SU-DHL-6 (cell line): ENCODE measurements at regions not wholly inside any gene's neighbourhood (a gene's known extent, or its start where the extent isn't known, plus 50 kb on each side); places are given as distances from the start of the nearest gene placed in this dataset.

Experiments
- EZH2phosphoT487 ChIP-seq: fragments of 200-600 bp; sonication (generic), shearing (Covaris generic); conservative IDR thresholded peaks from 2 replicates; pipeline ENCODE4 v1.6.1; 2018; ENCODE audit warnings: mild to moderate bottlenecking, antibody characterized with exemption, low read length, moderate library complexity, mixed read lengths
- TF ChIP-seq, protein P1 (sequence below): fragments of 200-600 bp; sonication (generic); IDR thresholded peaks from one replicate; pipeline ENCODE4 v1.5.1; 2017; ENCODE audit warnings: antibody characterized with exemption, mild to moderate bottlenecking, low read length, moderate library complexity; ENCODE audit not compliant: insufficient read depth, poor library complexity, severe bottlenecking

DNA sequence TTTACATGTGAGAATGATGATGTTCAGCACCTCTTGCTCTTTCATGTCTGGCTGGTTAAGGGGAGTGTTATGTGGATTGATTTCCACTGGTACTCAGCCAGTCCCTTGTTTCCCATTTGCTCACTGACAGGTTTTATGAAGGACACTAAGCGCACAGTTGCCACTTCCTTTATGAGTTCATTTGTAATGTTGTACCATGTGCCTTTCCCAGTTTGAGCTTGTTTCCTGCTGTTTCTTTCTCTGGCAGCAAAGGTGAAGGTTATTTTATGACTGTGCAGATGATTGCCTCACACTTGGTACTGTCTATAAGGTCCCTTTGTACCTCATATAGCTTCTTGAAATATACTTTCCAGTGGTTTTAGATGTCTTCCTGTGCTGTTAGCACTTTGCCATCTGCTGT lies 1700.5 kb upstream of the TMEFF2 start:
- TF ChIP-seq, protein P1, sequence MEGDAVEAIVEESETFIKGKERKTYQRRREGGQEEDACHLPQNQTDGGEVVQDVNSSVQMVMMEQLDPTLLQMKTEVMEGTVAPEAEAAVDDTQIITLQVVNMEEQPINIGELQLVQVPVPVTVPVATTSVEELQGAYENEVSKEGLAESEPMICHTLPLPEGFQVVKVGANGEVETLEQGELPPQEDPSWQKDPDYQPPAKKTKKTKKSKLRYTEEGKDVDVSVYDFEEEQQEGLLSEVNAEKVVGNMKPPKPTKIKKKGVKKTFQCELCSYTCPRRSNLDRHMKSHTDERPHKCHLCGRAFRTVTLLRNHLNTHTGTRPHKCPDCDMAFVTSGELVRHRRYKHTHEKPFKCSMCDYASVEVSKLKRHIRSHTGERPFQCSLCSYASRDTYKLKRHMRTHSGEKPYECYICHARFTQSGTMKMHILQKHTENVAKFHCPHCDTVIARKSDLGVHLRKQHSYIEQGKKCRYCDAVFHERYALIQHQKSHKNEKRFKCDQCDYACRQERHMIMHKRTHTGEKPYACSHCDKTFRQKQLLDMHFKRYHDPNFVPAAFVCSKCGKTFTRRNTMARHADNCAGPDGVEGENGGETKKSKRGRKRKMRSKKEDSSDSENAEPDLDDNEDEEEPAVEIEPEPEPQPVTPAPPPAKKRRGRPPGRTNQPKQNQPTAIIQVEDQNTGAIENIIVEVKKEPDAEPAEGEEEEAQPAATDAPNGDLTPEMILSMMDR = no peak
- TF ChIP-seq EZH2phosphoT487 = no peak
